HG03575 (cell line): ENCODE measurements at regions not wholly inside any gene's neighbourhood (a gene's known extent, or its start where the extent isn't known, plus 50 kb on each side); places are given as distances from the start of the nearest gene placed in this dataset.
"Not testable (repeated sequence)": the region's sequence is repeated elsewhere in the genome, so short reads cannot be mapped to it uniquely, and the experiment has no call there.

Experiments
- ATAC-seq: cut with Tn5 transposase; IDR thresholded peaks from one replicate; pipeline ENCODE4 v1.9.1; 2021; ENCODE audit not compliant: unreplicated experiment, insufficient number of reproducible peaks, low FRiP score; ENCODE audit errors: extremely low read depth

GRCh38 chr4:170428929-170429328 is 339.2 kb upstream of the AADAT start:
- ATAC-seq, result no peak

- no peak for ATAC-seq
These were observed 335.9 kb upstream of the AADAT start for GRCh38 chr4:170425521-170426143.

- no peak for ATAC-seq
These were observed 335.3 kb upstream of the AADAT start for GRCh38 chr4:170425040-170425439.

GRCh38 chr4:170423137-170423536 is 333.4 kb upstream of the AADAT start:
- ATAC-seq, result no peak

GRCh38 chr4:170420255-170420693 is 330.5 kb upstream of the AADAT start:
- peak; percentile 83 for ATAC-seq

GRCh38 chr4:170414961-170415360 is 325.2 kb upstream of the AADAT start:
- no peak for ATAC-seq

- no peak for ATAC-seq
These were observed 324.6 kb upstream of the AADAT start for GRCh38 chr4:170414360-170414759.

- no peak for ATAC-seq
These were observed 324.2 kb upstream of the AADAT start for GRCh38 chr4:170413951-170414350.

- no peak for ATAC-seq
These were observed 310.6 kb upstream of the AADAT start for GRCh38 chr4:170400361-170400760.

- no peak for ATAC-seq
These were observed 310.0 kb upstream of the AADAT start for GRCh38 chr4:170399581-170400293.

- ATAC-seq, result no peak
These were observed 308.5 kb upstream of the AADAT start for GRCh38 chr4:170398218-170398617.

- no peak for ATAC-seq
These were observed 306.0 kb upstream of the AADAT start for GRCh38 chr4:170395773-170396172.

GRCh38 chr4:170391066-170391740 is 301.4 kb upstream of the AADAT start:
- ATAC-seq, result no peak

- no peak for ATAC-seq
These were observed 299.7 kb upstream of the AADAT start for GRCh38 chr4:170389411-170389810.

- ATAC-seq, result no peak
These were observed 298.5 kb upstream of the AADAT start for GRCh38 chr4:170388255-170388654.

- ATAC-seq, result no peak
These were observed 297.2 kb upstream of the AADAT start for GRCh38 chr4:170386971-170387370.

GRCh38 chr4:170386511-170386910 is 296.8 kb upstream of the AADAT start:
- ATAC-seq, result no peak

- peak; percentile 99 for ATAC-seq
These were observed 285.0 kb upstream of the AADAT start for GRCh38 chr4:170374770-170375169.

GRCh38 chr4:170348945-170349344 is 259.2 kb upstream of the AADAT start:
- ATAC-seq, result no peak

- ATAC-seq, result not testable (repeated sequence)
These were observed 257.4 kb upstream of the AADAT start for GRCh38 chr4:170347191-170347590.
